Stimulated activated CD4-positive, alpha-beta T cell treated with anti-CD3 and anti-CD28 coated beads, Interleukin-15, amount 100 ng/mL, for 24 hours (primary cell): ENCODE measurements at regions not wholly inside any gene's neighbourhood (a gene's known extent, or its start where the extent isn't known, plus 50 kb on each side); places are given as distances from the start of the nearest gene placed in this dataset.

Source experiments
- DNase-seq: peaks from one replicate; pipeline ENCODE4 v3.0.0-alpha.2; 2020

DNA sequence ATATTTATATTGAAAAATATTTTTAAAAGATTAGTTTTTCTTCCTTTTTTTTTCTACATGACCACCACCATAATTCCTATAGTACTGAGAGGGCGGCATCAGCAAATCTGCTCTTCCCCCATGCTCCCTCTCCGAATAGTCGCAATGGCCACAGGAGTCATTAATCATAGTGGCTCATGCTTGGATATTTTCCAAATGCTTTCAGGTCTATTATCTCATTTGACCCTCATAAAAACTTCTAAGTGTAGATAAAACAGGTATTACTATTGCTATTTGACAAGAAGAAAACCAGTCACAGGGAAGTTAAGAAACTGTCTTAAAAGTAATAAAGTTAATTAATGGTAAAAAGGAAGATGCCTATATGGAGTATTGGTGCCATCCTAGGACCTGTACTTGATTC, 440.7 kb downstream of the CMPK2 start:
- no peak for DNase-seq

DNA sequence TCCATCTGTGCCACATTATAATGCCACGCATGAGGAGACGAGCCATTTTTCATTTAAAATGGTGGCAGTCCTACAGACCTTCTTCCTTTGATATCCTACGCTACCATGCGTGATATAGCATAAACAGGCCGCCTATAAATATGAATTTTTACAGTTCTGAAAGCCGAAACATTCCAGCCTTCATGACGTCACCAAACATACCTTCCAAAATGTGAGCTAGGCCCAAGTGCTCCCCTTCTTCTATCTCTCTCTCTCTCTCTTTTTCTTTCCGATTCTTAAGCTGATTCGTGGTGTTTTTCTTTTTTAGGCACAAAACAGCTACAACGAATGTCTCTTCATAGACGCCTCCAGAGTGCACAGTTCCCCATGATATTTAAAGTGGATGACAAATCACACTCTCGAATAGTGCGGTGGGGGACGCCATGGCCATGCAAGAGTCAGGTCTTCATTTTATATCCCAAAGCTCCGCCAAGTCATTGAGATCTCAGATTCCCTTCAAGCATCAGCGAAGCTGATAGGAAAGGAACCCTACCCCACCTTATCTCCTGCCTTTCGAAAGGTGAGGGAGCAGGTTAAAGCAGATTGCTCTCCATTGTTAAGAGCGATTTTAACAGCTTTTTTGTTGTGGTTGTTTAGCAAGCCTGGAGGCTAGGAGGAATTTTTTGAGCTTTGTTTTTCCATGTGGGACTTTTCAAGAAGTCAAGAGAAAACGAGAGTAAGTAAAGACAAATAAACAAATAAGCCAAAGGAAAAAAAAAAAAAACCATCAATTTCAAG, 436.3 kb downstream of the CMPK2 start:
- DNase-seq: no peak

DNA sequence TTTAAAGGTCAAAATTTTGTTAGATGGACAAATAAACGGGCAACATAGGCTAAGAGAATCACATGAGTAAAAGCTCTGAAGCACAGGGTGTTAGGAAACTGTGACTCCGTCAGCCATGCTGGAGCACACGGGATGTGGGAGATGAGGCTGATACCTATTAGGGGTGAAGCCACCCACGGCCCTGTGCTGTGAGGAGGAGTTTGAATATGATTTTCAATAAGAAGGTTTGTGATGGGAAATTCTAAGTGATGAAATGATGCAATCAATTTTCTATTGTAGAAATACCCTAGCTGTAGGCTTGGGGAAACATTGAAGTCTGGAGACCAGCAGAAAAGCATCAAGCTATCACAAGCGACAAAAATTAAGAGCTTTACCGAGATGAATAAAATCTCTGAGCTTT, 431.3 kb downstream of the CMPK2 start:
- no peak for DNase-seq

DNA sequence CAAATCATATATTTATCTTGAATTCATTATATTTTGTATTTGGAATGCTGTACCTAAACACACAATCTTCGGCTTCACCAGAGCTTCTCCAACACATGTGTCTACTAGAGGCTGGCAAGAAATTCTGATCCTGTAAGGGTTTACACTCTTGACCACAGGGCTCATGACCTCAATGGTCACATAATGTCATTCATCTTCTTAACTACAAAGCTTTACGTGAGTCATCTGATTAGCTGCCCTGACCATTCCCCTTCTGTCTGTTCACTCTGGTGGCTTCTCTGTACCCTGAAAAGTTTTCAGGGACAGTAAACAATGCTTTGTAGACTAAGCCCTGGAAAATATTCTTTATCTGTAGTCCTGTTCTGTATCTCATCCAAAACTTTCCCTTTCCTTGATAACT, 423.9 kb downstream of the CMPK2 start:
- DNase-seq: no peak

DNA sequence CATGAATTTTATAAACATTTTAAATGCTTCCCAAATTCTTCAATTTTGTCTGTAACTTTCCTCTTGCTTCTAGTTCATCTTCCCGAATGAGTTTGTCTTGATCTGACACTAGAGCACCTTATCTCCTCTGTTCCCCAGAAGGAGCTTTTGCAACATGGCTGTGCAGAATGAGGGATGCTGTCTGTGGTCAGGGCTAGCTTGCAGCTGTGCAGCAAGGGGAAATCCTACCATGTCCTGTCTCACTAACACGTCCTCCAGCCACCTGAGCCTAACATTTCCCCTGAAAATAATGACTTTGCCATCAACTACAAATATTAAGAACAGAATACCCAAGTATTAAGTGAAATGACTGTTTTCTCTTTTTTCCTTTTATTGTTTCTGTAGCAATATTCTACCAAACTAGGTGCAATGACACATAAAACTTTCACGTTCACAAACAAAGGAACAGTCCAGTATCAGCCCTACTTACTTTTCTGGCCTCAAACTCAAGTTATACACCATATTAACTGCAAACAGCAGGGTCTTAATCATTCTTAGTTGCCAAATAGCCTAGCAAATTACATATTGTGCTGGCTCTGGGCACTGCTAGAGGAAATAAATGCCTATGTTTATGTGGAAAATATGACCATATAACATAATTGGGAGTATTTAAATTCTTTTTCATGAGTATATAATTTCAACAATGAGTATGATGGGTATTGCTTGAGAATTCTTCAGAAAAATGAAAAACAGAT, 423.3 kb downstream of the CMPK2 start:
- no peak for DNase-seq

DNA sequence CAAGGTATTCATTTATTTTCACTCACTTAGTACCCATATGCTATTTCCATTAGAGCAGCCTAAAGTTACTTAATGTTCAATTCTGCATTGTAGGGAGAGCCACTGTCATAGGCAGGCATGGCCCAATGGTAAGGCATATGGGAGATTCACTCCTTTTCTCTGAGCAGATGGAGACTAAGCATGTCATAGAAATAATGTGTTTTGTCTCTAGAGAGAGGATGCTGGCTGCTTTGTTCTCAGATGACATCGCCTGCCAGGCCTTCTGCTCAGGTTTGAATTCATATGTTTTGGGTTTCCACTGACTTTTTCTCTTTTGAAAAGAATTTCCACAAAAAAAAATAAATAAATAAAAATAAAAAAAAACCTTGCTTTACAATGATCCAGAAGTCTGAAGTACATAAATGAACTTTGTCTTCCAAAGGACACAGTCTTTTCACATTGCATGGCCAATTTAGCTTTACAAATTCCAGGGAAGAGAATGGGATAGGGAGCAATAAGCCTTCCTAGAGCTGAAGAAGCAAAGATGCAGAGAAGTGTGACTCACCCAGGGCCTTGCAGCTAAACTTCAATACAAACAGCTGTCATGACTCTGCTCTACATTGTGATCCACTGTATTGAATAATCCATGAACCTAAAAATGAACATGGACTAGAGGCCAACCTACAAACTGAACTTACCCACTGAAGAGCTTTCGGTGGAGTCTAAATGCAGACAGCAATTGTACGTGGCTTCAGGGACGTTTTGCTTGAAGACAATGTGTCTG, 422.5 kb downstream of the CMPK2 start:
- no peak for DNase-seq

DNA sequence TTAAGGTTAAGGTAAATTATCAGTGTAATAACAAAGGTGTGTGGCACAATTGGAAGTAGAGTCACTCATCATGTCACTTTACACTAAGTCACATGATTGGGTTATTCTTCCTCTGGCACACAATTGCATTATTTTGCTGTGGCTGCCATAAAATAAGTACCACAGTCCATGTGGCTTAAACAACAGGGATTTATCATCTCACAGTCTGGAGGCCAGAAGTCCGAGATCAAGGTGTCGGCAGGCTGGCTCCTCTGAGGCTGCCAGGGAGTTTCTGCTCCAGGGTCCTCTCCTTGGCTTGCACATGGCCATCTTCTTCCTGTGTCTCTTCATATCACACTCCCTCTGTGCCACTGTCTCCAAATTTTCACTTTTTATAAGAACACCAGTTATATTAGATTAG, 421.2 kb downstream of the CMPK2 start:
- no peak for DNase-seq

DNA sequence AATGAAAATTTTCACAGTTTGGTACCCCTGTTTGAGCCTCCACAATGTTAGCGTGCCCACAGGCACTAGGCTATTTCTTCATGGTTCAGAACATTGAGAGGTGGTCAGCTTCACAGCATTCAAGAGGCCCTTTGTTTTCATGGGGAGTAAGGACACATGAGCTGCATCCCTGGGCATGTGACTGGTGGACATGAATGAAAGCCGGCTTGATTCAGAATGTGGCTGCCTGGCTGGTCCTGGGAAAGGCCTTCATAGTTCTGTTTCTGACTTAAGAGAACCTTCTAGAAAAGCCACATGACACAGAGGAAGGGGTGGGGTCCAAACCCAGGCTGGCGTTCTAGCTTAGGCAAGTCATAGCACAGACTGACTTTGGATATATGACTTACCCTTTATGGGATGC, 420.6 kb downstream of the CMPK2 start:
- no peak for DNase-seq

DNA sequence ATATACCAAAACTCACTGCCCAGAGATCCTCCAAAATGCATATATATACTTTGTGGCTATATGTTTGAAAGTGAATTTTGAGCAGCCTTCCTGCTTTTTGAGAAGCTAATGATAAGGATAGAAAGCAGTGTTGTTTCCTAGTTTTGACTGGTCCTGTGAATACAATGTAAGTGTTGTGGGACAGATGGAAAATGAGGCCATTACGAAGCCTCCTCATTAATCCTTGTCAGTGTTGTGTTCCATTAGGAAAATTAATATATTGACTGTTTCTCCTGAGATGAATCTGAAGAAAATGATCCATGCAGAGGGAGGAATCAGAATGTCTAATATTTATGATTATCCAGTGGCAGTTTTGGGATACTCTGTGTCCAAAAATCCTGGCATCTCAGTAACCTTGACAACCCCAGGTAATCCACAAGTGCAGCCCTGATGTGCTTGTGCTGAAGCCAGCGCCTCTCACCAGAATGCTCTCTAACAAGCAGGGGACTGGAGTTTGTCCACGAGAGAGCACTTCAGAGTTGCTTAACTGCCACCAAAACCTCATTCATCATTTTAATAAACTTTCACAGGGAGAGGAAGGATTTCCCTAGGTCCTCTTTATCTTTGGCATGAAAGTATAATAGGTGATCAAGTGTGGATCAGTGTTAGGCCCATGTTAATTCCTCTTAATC, 418.6 kb downstream of the CMPK2 start:
- no peak for DNase-seq

DNA sequence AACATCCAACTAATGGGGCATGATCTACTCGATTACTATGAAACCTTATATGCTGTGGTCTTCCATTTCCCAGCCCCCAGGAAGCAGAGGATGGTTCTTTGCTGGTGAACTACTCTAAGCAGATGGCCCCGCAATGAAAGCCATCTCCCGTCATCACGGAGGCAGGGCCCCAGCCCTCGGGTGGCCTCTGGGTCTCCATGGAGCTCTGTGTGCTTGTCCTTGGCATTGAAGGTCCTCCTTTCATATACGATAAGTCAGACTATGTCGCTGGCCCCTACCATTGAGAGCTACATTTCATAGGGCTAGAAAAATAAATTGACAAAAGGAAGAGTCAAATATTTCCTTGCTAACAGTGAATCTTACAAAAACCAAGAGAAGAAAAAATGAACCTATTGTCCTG, 416.8 kb downstream of the CMPK2 start:
- DNase-seq: no peak

DNA sequence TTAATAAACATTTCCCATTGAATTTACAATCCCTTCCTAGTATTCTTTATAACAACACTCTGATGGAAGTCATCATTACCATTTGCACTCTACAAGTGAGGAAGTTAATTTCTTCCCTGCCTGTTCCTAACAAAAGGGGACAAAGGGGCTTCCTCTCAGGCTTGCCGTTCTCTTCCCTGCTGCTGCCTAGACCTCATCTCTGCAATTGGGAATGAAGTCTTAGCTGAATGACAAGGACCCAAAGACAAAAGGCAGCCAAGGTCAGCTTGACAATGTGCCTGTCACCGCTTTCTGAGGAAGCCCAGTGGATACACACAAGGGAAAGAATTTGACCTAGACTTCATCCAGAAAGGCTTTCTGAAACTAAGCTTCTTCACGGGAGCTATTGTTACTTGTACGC, 416.4 kb downstream of the CMPK2 start:
- DNase-seq: no peak

DNA sequence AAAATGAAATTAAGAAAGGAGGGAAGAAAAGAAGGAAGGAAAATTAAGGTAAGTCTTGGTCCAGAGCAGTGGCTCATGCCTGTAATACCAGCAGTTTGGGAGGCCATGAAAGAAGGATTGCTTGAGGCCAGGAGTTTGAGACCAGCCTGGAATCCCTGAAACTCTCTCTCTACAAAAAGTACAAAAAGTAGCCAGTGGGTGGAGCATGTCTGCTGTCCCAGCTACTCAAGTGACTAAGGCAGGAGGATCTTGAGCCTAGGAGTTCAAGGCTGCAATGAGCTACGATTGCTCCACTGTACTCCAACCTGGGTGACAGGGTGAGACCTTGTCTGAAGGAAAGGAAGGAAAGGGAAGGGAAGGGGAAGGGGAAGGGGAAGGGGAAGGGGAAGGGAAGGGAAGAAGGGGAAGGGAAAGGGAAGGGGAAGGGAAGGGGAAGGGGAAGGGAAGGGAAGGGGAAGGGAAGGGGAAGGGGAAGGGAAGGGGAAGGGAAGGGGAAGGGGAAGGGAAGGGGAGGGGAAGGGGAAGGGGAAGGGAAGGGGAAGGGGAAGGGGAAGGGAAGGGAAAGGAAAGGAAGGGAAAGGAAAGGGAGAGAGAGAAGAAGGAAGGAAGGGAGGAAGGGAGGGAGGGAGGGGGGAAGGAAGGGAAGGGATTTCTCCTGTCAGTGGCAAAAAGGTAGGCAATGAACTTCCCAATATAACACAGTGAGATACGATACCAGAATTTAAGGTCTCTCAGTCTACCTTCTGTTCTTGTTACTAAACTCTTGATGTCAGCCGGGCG, 412.8 kb downstream of the CMPK2 start:
- DNase-seq: no peak

DNA sequence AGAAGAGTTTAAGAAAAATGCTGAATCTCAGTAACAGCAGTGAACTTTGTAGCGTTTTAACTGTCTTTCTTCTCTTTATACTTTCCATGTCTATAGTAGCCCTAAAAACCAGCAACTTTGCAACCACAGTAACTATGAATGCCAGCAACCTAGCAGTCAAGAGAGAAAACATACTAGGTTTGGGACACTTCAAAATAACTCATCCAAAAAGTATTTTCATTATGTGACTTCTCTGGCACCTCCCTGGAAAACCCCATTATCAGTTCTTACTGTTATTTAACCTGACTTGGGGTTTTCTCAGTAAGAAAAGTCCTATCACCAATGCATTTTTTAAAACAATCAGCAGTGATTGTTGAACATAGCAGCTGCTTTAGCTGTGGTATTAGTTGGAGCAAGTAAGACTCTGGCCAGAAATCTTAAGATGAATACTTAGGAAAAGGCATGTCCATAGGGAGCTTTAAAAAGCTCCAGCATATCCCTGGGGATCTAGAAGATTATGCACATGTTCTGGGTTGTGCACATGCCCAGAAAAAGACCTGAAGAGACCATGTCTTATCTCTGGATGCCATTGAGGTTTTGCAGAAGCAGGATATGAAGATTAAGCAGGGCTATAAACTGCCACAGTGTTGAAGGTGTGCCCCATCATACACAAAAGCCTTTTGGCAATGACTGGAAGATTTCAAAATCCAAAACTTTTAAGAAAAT, 411.3 kb downstream of the CMPK2 start:
- DNase-seq: no peak

DNA sequence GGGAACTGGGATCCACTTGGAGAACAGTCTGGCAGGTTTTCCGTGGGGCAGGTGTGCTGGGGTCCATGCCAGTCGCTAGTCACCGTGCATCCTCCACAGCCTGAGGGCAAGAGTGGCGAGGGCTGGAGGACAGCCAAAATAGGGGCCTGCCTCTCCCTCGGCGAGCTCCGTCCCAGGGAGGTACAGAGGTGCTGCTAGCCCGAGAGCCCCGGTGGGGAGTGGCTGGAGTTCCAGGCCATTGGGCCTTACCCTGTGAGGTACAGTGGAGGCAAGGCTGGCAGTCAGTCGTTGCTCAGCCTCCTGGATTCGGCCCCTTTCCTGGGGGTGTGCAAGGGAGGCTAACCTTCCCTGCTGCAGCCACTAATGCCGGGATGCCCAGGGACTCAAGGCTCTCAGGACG, 406.6 kb downstream of the CMPK2 start:
- DNase-seq: no peak

DNA sequence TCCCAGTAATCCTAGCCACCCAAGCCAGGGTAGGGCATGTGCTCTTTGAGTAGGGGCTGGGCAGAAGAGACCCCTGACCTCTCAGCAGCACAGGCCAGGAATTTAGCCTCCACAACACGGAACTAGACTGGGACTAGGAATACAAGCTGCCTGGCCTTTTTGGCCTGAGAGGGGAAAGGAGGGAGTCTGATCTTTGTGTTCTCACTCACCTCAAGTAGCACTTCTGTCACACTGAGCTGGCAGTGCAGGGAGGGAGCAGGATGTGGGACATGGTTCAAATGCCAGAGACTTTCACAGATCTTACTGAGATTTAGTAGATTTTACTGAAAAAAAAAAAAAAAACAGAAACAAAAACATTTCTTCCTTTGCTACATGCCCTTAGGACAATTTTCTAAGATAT, 395.2 kb downstream of the CMPK2 start:
- no peak for DNase-seq

DNA sequence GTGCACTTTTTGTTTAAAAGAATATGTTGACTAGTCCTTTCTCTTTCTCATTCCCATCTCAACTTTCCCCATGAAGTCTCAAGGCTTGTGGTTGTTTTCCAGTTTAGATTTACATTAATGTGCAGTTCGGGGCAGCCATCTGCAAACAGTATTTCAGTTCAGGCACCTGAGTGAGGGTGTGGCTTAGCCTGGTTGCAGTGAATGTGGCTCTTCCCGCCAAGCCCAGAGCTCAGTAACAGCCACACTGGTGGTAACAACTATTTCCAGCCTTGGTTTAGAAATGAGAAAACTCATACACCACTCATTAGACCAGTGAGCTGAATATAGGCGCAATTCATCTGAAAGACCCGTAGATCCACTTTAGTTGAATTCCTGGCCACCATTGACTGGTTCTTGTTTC, 394.3 kb downstream of the CMPK2 start:
- DNase-seq: no peak

DNA sequence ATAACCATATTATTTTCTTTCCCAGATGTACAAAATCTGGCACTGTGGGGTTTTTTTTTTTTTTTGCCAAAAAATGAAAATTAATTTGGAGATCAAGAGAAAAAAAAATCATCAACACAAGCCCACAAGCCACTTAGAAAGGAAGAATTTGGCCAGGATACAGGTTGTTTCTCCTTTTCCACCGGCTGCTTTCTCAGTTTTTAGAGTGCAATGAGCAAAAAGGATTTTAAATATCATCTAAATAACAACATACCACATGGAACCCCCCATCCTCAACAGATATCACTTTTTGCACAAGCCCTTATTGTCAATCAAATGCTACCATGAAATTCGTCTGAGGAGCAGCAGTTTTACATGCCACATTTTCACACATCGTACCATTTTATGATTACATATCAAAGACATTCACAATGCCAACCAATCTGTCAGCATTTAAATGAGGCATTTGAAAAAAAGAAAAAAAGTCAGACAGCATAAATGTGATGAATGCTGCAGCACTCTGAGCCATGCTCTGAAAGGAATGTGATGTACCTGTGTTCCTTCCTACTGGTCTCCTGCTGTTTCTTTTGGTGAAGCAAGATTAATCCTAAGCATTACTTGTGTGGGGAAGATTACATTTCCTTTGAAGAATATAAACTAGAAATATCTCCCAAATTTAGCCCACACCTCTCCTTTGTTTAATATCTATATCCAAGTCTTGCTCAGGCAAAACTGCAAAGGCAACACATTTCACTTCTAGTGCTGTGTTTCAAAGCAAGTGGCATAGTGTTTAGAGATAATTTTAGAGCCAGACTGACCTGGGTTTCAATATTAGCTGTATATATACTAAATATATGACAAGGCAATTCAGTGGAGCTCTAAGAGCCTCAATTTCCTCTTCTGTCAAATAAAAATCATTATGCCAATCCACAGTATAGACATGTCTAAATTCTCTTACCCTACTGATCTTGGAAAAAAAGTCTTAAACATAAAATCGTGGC, 391.3 kb downstream of the CMPK2 start:
- DNase-seq: no peak

DNA sequence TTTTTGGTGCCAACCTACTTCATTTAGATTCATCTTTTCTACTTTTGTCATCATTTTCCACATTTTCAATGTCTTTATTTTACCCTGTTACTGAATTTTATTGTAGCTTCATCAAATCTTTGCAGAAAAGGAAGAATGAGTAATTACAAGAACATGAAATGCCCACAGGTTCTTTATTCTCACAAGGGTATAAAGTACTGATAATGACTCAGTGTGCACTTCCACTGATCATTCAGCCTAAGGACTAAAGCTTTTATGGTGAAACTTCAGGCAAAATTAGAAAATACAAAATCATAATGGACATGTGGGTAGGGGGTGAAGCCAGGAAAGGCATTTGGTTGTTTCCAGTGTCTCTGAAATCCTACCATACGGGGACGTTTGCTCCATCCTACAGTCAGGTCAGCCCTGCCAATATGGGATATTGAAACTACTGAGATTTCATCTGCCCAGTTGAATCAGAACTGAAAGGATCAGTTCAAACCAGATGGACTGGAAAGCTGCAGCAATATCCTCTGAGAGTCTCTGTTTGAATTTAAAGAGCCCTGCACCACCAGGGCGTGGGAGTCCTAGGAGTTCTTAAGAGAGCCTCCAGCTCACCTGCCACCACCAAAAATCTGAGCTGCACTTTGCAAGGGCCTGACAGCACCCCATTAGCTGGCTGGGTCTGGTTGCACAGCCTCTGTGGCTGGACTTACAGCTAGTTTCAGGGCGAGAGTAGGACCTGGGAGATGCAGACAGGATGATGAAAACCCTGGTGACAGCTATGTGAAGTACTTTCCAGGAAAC, 390.4 kb downstream of the CMPK2 start:
- no peak for DNase-seq

DNA sequence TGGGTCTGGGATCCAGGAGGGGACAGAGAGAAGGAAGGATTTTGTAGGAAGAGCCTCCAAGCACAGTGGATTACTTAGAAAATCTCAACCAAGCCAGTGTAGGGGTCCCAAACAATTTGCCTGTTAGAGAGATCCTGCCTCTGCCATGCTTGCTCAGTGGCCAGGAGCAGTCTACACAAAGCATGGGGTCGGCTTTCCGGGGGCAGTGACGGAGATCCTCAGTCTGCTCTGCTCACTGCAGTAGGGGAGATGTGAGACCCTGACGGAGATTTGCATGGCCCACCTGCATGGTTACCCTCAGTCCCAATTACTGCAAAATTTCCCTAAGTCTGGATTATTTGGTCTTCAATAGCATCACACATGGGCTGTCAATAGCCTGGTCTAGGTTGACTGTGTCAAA, 385.2 kb downstream of the CMPK2 start:
- no peak for DNase-seq

DNA sequence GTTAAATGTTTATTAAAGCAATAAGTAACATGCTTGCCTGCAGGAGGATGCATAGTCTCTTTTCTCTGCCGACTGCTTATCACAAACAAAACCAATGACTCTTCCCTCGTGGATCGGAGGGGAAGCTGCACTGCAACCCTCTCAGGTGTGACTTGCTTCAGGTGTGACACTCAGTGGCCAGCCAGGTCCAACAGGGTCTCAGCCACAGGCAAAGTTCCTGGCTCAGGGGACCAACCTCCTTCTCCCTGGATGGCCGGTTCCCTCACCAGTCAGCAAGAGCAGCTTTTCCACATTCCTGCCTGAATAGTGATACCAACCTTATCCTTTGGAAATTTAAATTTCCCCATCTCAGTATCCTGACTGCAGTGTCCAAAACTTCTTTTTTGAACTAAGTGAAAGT, 383.5 kb downstream of the CMPK2 start:
- DNase-seq: no peak
